ENCODE measurements at regions not wholly inside any gene's neighbourhood (a gene's known extent, or its start where the extent isn't known, plus 50 kb on each side); places are given as distances from the start of the nearest gene placed in this dataset.

DNA sequence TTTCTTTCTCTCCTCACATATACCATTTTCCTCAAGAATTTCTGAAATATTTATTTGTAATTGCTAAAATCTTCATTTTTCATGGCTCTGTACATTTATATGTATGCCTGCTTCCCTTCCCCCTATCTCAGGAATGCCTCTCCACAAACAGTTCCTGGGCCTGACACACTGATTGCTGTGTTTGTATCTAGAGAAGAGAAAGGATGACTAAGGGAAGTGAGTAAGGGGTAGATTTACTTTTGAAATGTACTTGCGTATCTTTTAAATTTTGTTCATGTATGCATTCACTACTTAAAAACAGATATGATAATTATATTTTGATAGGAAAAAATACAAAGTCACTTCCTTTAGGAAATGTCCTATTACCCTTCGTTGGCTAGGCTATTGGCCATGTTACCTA is 790.8 kb downstream of the PCDH18 start:
- no peak for DNase-seq (ENCODE audit: low read depth, low spot score)

GRCh38 chr4:136740326-136740725 is 792.0 kb downstream of the PCDH18 start:
- no peak for DNase-seq (ENCODE audit: low read depth, low spot score)
- in situ Hi-C loops (cut with HindIII; ENCODE audit: low pct_unique_long_range_greater_than_20kb, low sequenced_read_pairs): no loop called here

More for the DNA sequence above, 790.8 kb downstream of the PCDH18 start:
- in situ Hi-C loops (cut with HindIII; ENCODE audit: low pct_unique_long_range_greater_than_20kb, low sequenced_read_pairs): no loop called here

GRCh38 chr4:136737066-136737465 is 795.2 kb downstream of the PCDH18 start:
- DNase-seq (ENCODE audit: low read depth, low spot score): no peak
- in situ Hi-C loops (cut with HindIII; ENCODE audit: low pct_unique_long_range_greater_than_20kb, low sequenced_read_pairs): no loop called here

DNA sequence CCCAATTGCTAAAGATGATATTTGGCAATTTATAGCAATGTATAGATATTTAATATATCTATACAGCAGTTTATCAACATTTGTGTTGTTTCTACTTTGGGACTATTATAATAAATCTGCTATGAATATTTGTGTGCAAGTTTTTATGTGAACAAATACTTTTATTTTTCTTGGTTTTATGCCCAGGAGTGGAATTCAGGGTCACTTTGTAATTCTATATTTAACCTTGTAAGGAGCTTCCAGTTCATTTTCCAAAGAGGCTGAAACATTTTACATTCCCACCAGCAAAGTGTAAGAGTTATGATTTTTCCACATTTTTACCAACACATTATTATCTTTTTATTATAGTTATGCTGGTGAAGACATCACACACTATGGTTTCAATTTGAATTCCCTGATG is 801.3 kb downstream of the PCDH18 start:
- no peak for DNase-seq (ENCODE audit: low read depth, low spot score)
- in situ Hi-C loops (cut with HindIII; ENCODE audit: low pct_unique_long_range_greater_than_20kb, low sequenced_read_pairs): no loop called here

DNA sequence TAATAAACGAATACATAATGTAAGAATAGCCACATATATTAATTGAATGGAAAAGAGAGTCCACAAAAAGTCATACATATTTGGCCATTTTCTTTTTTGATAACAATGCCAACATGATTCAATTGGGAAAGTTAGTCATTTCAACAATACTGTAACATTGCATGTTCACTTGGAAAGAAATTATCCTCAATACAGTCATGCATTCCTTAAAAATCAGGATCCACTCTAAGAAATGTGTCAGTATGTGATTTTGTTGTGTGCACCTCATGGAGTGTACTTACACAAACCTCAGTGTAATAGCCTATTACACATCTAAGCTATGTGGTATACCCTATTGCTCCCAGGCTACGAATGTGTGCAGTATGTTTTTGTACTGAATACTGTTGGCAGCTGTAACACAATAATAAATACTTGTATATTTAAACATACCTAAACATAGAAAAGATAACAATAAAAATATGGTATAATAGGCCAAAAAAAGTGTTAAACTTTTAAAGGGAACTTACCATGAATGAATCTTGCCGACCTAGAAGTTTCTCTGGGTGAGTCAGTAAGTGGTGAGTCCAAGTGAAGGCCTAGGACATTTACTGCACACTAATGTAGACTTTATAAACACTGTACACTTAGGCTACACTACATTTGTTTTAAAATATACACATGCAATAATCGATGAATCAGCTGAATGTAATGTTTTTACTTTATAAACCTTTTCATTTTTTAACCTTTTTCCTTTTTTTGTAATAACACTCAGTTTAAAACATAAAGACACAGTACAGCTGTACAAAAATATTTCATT is 806.8 kb downstream of the PCDH18 start:
- in situ Hi-C loops (cut with HindIII; ENCODE audit: low pct_unique_long_range_greater_than_20kb, low sequenced_read_pairs): no loop called here
- DNase-seq (ENCODE audit: low read depth, low spot score): no peak

GRCh38 chr4:136713140-136713539 is 819.2 kb downstream of the PCDH18 start:
- DNase-seq (ENCODE audit: low read depth, low spot score): peak; percentile 3
- in situ Hi-C loops (cut with HindIII; ENCODE audit: low pct_unique_long_range_greater_than_20kb, low sequenced_read_pairs): no loop called here

DNA sequence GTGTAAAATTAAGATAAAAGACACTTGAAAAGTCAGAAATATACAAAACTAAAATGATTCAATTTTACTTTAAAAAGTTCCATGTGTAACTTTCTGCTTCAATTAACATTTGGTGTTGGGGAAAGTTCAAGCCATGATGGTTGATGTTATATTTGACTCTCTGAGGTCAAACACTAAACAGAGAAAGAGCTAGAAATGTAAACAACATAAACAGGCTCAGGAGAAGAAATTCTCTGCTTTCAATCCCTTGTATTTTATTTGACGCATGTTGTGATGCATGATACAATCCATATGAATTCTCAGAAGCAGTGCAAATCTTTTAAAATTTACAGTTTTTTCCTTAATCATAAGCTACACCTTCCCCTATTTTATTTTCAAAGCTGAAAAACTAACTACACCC is 822.4 kb downstream of the PCDH18 start:
- no peak for DNase-seq (ENCODE audit: low read depth, low spot score)
- in situ Hi-C loops (cut with HindIII; ENCODE audit: low pct_unique_long_range_greater_than_20kb, low sequenced_read_pairs): no loop called here

- in situ Hi-C loops (cut with HindIII; ENCODE audit: low pct_unique_long_range_greater_than_20kb, low sequenced_read_pairs): no loop called here
- no peak for DNase-seq (ENCODE audit: low read depth, low spot score)
Measured at GRCh38 chr4:136706942-136707341, 825.4 kb downstream of the PCDH18 start.

- DNase-seq (ENCODE audit: low read depth, low spot score): no peak
- in situ Hi-C loops (cut with HindIII; ENCODE audit: low pct_unique_long_range_greater_than_20kb, low sequenced_read_pairs): no loop called here
Measured at GRCh38 chr4:136699905-136700304, 832.4 kb downstream of the PCDH18 start.

GRCh38 chr4:136691607-136692006 is 840.7 kb downstream of the PCDH18 start:
- in situ Hi-C loops (cut with HindIII; ENCODE audit: low pct_unique_long_range_greater_than_20kb, low sequenced_read_pairs): no loop called here
- DNase-seq (ENCODE audit: low read depth, low spot score): no peak

DNA sequence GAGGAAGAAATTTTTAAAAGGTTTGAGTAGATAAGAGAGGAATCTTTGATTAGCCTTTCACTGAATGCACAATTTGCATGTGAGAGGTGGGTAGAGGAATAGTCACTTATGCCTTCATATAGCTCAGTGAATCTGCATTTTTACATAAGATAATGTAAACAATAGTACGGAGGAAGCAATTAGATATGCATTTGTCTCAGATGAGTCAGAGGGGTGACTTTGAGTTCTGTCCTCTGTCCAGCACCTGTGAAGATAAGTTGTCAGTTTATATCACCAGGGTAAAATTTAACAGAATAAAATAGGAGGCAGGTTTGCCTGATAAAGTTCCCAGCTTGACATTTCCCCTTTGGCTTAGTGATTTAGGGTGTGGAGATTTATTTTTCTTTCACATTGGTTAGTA is 841.9 kb downstream of the PCDH18 start:
- in situ Hi-C loops (cut with HindIII; ENCODE audit: low pct_unique_long_range_greater_than_20kb, low sequenced_read_pairs): no loop called here
- no peak for DNase-seq (ENCODE audit: low read depth, low spot score)

DNA sequence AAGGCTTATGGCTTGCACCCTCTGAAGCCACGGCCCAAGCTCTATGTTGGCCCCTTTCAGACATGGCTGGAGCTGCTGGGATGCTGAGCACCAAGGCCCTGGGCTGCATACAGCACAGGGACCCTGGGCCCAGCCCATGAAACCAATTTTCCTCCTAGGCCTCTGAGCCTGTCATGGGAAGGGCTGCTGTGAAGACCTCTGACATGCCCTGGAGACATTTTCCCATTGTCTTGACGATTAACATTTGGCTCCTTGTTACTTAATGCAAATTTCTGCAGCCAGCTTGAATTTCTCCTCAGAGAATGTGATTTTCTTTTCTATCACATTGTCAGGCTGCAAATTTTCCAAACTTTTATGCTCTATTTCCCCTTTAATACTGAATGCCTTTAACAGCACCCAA is 844.7 kb downstream of the PCDH18 start:
- in situ Hi-C loops (cut with HindIII; ENCODE audit: low pct_unique_long_range_greater_than_20kb, low sequenced_read_pairs): no loop called here
- no peak for DNase-seq (ENCODE audit: low read depth, low spot score)

DNA sequence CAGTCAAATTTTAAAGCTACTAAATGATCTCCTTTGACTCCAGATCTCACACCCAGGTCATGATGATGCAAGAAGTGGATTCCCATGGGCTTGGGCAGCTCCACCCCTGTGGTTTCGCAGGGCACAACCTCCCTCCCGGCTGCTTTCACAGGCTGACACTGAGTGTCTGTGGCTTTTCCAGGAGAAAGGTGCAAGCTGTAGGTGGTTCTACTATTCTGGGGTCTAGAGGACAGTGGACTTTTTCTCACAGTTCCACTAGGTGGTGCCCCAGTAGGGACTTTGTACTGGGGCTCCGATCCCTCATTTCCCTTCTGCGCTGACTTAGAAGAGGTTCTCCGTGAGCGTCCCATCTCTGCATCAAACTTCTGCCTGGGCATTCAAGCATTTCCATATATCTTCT is 845.2 kb downstream of the PCDH18 start:
- DNase-seq (ENCODE audit: low read depth, low spot score): peak; percentile 42
- in situ Hi-C loops (cut with HindIII; ENCODE audit: low pct_unique_long_range_greater_than_20kb, low sequenced_read_pairs): no loop called here

GRCh38 chr4:136680761-136681160 is 851.5 kb downstream of the PCDH18 start:
- DNase-seq (ENCODE audit: low read depth, low spot score): no peak
- in situ Hi-C loops (cut with HindIII; ENCODE audit: low pct_unique_long_range_greater_than_20kb, low sequenced_read_pairs): no loop called here

DNA sequence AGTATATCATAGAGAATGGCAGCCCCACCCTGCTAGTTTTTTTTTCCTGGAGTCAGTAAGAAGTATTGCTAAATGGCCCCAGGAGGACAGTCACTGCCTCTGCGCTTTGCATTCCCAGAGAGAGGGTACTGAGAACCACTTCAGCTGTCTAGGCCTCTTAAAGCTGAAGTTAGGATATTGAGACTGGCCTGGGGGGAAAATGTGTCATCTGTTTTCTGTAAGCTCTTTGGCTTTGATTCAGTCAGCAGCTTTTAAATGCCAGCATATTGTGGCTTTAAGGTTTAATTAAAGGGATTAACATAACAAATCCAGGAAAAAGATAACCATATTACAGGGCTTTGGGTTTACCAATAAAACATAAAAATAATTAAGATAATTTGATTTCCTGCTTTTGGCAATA is 852.0 kb downstream of the PCDH18 start:
- DNase-seq (ENCODE audit: low read depth, low spot score): peak; percentile 38
- in situ Hi-C loops (cut with HindIII; ENCODE audit: low pct_unique_long_range_greater_than_20kb, low sequenced_read_pairs): no loop called here

GRCh38 chr4:136670265-136670664 is 862.0 kb downstream of the PCDH18 start:
- DNase-seq (ENCODE audit: low read depth, low spot score): no peak
- in situ Hi-C loops (cut with HindIII; ENCODE audit: low pct_unique_long_range_greater_than_20kb, low sequenced_read_pairs): no loop called here

DNA sequence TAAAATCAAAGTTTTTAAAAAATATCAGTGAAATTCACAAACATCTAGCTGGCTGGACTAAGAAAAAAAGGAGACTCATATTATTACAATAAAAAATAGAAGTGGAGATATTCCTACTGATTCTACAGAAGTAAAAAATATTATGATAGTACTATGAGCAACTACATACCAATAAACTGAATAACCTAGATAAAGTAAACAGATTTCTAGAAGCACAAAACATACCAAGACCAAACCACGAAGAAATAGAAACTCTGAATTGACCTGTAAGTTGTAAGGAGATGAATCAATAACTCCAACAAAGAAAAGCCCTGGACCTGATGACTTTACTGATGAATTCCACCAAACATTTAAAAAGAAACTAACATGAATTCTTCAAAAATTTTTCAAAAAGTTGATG is 867.3 kb downstream of the PCDH18 start:
- no peak for DNase-seq (ENCODE audit: low read depth, low spot score)
- in situ Hi-C loops (cut with HindIII; ENCODE audit: low pct_unique_long_range_greater_than_20kb, low sequenced_read_pairs): no loop called here

GRCh38 chr4:136662539-136662938 is 869.8 kb downstream of the PCDH18 start:
- in situ Hi-C loops (cut with HindIII; ENCODE audit: low pct_unique_long_range_greater_than_20kb, low sequenced_read_pairs): no loop called here
- DNase-seq (ENCODE audit: low read depth, low spot score): no peak

- DNase-seq (ENCODE audit: low read depth, low spot score): no peak
- in situ Hi-C loops (cut with HindIII; ENCODE audit: low pct_unique_long_range_greater_than_20kb, low sequenced_read_pairs): no loop called here
Measured at GRCh38 chr4:136653640-136654406, 878.5 kb downstream of the PCDH18 start.
